HCT116 (cell line): ENCODE measurements at regions not wholly inside any gene's neighbourhood (a gene's known extent, or its start where the extent isn't known, plus 50 kb on each side); places are given as distances from the start of the nearest gene placed in this dataset.

Experiments used
- ATAC-seq: fragments of 200-7000 bp; cut with Tn5 transposase; 2 replicates; pipeline ENCODE4 v1.9.1; 2020; ENCODE audit warnings: mild to moderate bottlenecking, moderate library complexity
- BruUV-seq: library from RNA; stranded (reverse); fragments of 400-500 nt; replicated peaks from 2 replicates; lab custom pipeline; 2021; lab: Mats Ljungman, UMichigan
- CTCF ChIA-PET: fragments of 300-600 bp; sonication (Branson Sonifier 250); formaldehyde crosslinking; loops from one replicate; lab custom pipeline; 2021; ENCODE audit warnings: antibody characterized with exemption; lab: Charles Lee
- POLR2A ChIA-PET: fragments of 300-600, 350-600 bp; sonication (Branson Sonifier 250); formaldehyde crosslinking; loops from one replicate; lab custom pipeline; 2021; ENCODE audit warnings: antibody characterized with exemption; lab: Charles Lee
- RAD21 ChIA-PET, 2 experiments: fragments of 300-600 bp; sonication (Branson Sonifier 250); formaldehyde crosslinking; loops; one replicate each; lab custom pipeline; 2023; ENCODE audit warnings: low total read pairs in 2 of 2; ENCODE audit not compliant: uncharacterized antibody in 2 of 2, unreplicated experiment in 2 of 2, low non-redundant PET in 1 of 2; lab: Charles Lee
- DNase-seq: peaks from one replicate; pipeline ENCODE4 v3.0.0-alpha.2; 2010; ENCODE audit warnings: low read depth, low spot score
- H2AFZ ChIP-seq: fragments of 200-600 bp; shearing (Covaris generic), sonication (generic); 2 replicates; pipeline ENCODE4 v1.6.1; 2017; ENCODE audit warnings: low read depth, mixed run types, mixed read lengths, antibody characterized with exemption, low read length; ENCODE audit not compliant: poor library complexity, severe bottlenecking
- H3K27ac ChIP-seq: 2 replicates; pipeline ENCODE4 v1.5.1; 2012; ENCODE audit warnings: low read depth, low read length
- H3K27me3 ChIP-seq: fragments of 200-600 bp; sonication (generic); 2 replicates; pipeline ENCODE4 v1.6.1; 2016; ENCODE audit warnings: mixed run types, low read length, mixed read lengths; ENCODE audit not compliant: insufficient read depth
- H3K36me3 ChIP-seq, 2 experiments: fragments of 200-500 bp in 1 of 2; fragments of 200-600 bp in 1 of 2; sonication (Bioruptor generic) in 1 of 2; sonication (generic) in 1 of 2; 2 replicates each; pipeline versions ENCODE4 v1.5.1 to v1.6.1; 2014 to 2016; ENCODE audit warnings: low read length in 2 of 2, inconsistent platforms in 1 of 2, mixed read lengths in 1 of 2, mixed run types in 1 of 2; ENCODE audit not compliant: insufficient read depth in 2 of 2, control insufficient read depth in 1 of 2
- H3K4me1 ChIP-seq, 2 experiments: fragments of 200-600 bp in 1 of 2; sonication (generic) in 1 of 2; 2 replicates each; pipeline versions ENCODE4 v1.5.1 to v1.6.1; 2012 to 2017; ENCODE audit warnings: low read length in 2 of 2, inconsistent platforms in 1 of 2, mild to moderate bottlenecking in 1 of 2, mixed read lengths in 1 of 2, mixed run types in 1 of 2, moderate library complexity in 1 of 2; ENCODE audit not compliant: insufficient read depth in 2 of 2, control insufficient read depth in 1 of 2
- H3K4me2 ChIP-seq: fragments of 200-600 bp; sonication (generic); 2 replicates; pipeline ENCODE4 v1.6.1; 2017; ENCODE audit warnings: mixed run types, low read length, mixed read lengths
- H3K4me3 ChIP-seq, 2 experiments: fragments of 200-600 bp in 1 of 2; sonication (generic) in 1 of 2; replicated peaks in 1 of 2; 2 replicates each; pipeline ENCODE4 v1.5.1; 2011 to 2016; ENCODE audit warnings: low read length in 2 of 2, control low read depth in 1 of 2, low read depth in 1 of 2, mild to moderate bottlenecking in 1 of 2, mixed read lengths in 1 of 2, mixed run types in 1 of 2
- H3K79me2 ChIP-seq: fragments of 200-600 bp; sonication (generic); 2 replicates; pipeline ENCODE4 v1.6.1; 2017; ENCODE audit warnings: mild to moderate bottlenecking, mixed run types, low read length, moderate library complexity, mixed read lengths; ENCODE audit not compliant: insufficient read depth
- H3K9ac ChIP-seq: fragments of 200-600 bp; sonication (generic); 2 replicates; pipeline ENCODE4 v1.6.1; 2016; ENCODE audit warnings: low read length, mixed read lengths
- H3K9me2 ChIP-seq: fragments of 200-600 bp; sonication (generic), shearing (Covaris generic); 2 replicates; pipeline ENCODE4 v1.6.1; 2017; ENCODE audit warnings: mixed run types, mild to moderate bottlenecking, moderate library complexity; ENCODE audit not compliant: insufficient read depth
- H3K9me3 ChIP-seq, 2 experiments: fragments of 200-500 bp in 1 of 2; fragments of 200-600 bp in 1 of 2; sonication (Bioruptor generic) in 1 of 2; sonication (generic) in 1 of 2; 2 replicates each; pipeline ENCODE4 v1.6.1; 2014 to 2017; ENCODE audit warnings: low read length in 2 of 2, mixed read lengths in 2 of 2, inconsistent platforms in 1 of 2, low read depth in 1 of 2, mild to moderate bottlenecking in 1 of 2, mixed run types in 1 of 2, moderate library complexity in 1 of 2; ENCODE audit not compliant: control insufficient read depth in 1 of 2, insufficient read depth in 1 of 2
- H4K20me1 ChIP-seq: fragments of 200-600 bp; sonication (generic), shearing (Covaris generic); 2 replicates; pipeline ENCODE4 v1.6.1; 2017; ENCODE audit warnings: mixed run types, mild to moderate bottlenecking, moderate library complexity; ENCODE audit not compliant: insufficient read depth
- CEBPB ChIP-seq: IDR thresholded peaks from 2 replicates; pipeline ENCODE4 v1.6.1; 2012; ENCODE audit warnings: low read depth
- EZH2 ChIP-seq: fragments of 200-600 bp; sonication (generic); IDR thresholded peaks from 2 replicates; pipeline ENCODE4 v1.6.1; 2017; ENCODE audit warnings: antibody characterized with exemption, mixed run types
- JUND ChIP-seq: IDR thresholded peaks from 2 replicates; pipeline ENCODE4 v1.6.1; 2012
- POLR2A ChIP-seq: IDR thresholded peaks from 2 replicates; pipeline ENCODE4 v1.7.0; 2011; ENCODE audit warnings: borderline replicate concordance; ENCODE audit not compliant: insufficient read depth, insufficient read length; ENCODE audit errors: extremely low read depth
- POLR2AphosphoS5 ChIP-seq: IDR thresholded peaks from 2 replicates; pipeline ENCODE4 v1.6.1; 2011; ENCODE audit warnings: mild to moderate bottlenecking, low read depth, low read length, moderate library complexity
- RAD21 ChIP-seq: IDR thresholded peaks from 2 replicates; pipeline ENCODE4 v1.6.1; 2012; ENCODE audit warnings: low read depth, mild to moderate bottlenecking
- SIN3A ChIP-seq: IDR thresholded peaks from 2 replicates; pipeline ENCODE4 v1.6.1; 2012; ENCODE audit warnings: low read depth
- ZFX ChIP-seq: fragments of 450-650 bp; IDR thresholded peaks from 2 replicates; pipeline ENCODE4 v1.6.1; 2017
- intact Hi-C: fragments of 100-400 bp; cut with micrococcal nuclease; formaldehyde crosslinking; loops from 2 replicates; pipeline ENCODE4 v1.10.0; 2022
- TF ChIP-seq, protein P1 (sequence below), 3 experiments: fragments of 200-600 bp in 1 of 3; sonication (generic) in 1 of 3; IDR thresholded peaks in 2 of 3; conservative IDR thresholded peaks in 1 of 3; 2 replicates each; pipeline ENCODE4 v1.5.1; 2012 to 2017; ENCODE audit warnings: low read depth in 2 of 3, low read length in 2 of 3, antibody characterized with exemption in 1 of 3, borderline replicate concordance in 1 of 3, control low read depth in 1 of 3, mild to moderate bottlenecking in 1 of 3, mixed read lengths in 1 of 3, mixed run types in 1 of 3, moderate library complexity in 1 of 3; ENCODE audit not compliant: insufficient read depth in 1 of 3
- TF ChIP-seq, protein P2 (sequence below): IDR thresholded peaks from 2 replicates; pipeline ENCODE4 v1.6.1; 2012; ENCODE audit warnings: low read depth

GRCh38 chr2:38173683-38174082 lies 97.7 kb upstream of the CYP1B1 start:
- Histone ChIP-seq H2AFZ (no peak overlapping the region), H3K27me3 (no peaks in the 10 kb centered on the region), H3K9ac (no peak overlapping the region), H3K4me2 (no peak overlapping the region), H4K20me1 (no peaks in the 10 kb centered on the region), H3K4me1 (peaks cover 0 to under 1% of the 10 kb centered on the region in 2 experiments; a peak in 1 of 4 replicates), H3K79me2 (no peaks in the 10 kb centered on the region), H3K9me2 (no peaks in the 10 kb centered on the region), H3K27ac (no peak overlapping the region), H3K4me3 (no peak overlapping the region), H3K9me3 (no peaks in the 10 kb centered on the region), H3K36me3 (no peaks in the 10 kb centered on the region)
- ChIA-PET POLR2A (no interaction called here), RAD21 (no interaction called here), CTCF (interaction anchor here (1.1 kb wide), 1 partner anchor 11 kb away, joined by 3 read pairs; no protein-coding TSS in a partner anchor)
- no TSS peak for BruUV-seq
- TF ChIP-seq RAD21 (no peak), POLR2A (no peak), SIN3A (no peak), POLR2AphosphoS5 (no peak), EZH2 (no peak), JUND (no peak), ZFX (no peak), CEBPB (no peak)
- TF ChIP-seq, protein P1, sequence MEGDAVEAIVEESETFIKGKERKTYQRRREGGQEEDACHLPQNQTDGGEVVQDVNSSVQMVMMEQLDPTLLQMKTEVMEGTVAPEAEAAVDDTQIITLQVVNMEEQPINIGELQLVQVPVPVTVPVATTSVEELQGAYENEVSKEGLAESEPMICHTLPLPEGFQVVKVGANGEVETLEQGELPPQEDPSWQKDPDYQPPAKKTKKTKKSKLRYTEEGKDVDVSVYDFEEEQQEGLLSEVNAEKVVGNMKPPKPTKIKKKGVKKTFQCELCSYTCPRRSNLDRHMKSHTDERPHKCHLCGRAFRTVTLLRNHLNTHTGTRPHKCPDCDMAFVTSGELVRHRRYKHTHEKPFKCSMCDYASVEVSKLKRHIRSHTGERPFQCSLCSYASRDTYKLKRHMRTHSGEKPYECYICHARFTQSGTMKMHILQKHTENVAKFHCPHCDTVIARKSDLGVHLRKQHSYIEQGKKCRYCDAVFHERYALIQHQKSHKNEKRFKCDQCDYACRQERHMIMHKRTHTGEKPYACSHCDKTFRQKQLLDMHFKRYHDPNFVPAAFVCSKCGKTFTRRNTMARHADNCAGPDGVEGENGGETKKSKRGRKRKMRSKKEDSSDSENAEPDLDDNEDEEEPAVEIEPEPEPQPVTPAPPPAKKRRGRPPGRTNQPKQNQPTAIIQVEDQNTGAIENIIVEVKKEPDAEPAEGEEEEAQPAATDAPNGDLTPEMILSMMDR (IDR thresholded peaks at IDR 0.05 in 2 of 3, conservative IDR thresholded peaks at IDR 0.05 in 1 of 3; ENCODE audit: borderline replicate concordance in 1 of 3, insufficient read depth in 1 of 3, low read depth in 2 of 3, low read length in 2 of 3): no peak
- TF ChIP-seq, protein P2, sequence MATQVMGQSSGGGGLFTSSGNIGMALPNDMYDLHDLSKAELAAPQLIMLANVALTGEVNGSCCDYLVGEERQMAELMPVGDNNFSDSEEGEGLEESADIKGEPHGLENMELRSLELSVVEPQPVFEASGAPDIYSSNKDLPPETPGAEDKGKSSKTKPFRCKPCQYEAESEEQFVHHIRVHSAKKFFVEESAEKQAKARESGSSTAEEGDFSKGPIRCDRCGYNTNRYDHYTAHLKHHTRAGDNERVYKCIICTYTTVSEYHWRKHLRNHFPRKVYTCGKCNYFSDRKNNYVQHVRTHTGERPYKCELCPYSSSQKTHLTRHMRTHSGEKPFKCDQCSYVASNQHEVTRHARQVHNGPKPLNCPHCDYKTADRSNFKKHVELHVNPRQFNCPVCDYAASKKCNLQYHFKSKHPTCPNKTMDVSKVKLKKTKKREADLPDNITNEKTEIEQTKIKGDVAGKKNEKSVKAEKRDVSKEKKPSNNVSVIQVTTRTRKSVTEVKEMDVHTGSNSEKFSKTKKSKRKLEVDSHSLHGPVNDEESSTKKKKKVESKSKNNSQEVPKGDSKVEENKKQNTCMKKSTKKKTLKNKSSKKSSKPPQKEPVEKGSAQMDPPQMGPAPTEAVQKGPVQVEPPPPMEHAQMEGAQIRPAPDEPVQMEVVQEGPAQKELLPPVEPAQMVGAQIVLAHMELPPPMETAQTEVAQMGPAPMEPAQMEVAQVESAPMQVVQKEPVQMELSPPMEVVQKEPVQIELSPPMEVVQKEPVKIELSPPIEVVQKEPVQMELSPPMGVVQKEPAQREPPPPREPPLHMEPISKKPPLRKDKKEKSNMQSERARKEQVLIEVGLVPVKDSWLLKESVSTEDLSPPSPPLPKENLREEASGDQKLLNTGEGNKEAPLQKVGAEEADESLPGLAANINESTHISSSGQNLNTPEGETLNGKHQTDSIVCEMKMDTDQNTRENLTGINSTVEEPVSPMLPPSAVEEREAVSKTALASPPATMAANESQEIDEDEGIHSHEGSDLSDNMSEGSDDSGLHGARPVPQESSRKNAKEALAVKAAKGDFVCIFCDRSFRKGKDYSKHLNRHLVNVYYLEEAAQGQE: no peak
- intact Hi-C loops: no loop called here
- DNase-seq (no peak), ATAC-seq (no peak)
